ENCODE measurements at regions not wholly inside any gene's neighbourhood (a gene's known extent, or its start where the extent isn't known, plus 50 kb on each side); places are given as distances from the start of the nearest gene placed in this dataset.
"Not testable (repeated sequence)": the region's sequence is repeated elsewhere in the genome, so short reads cannot be mapped to it uniquely, and the experiment has no call there.

GRCh38 chr10:56109454-56109853 is 251.6 kb downstream of the ZWINT start:
- no peak for TF ChIP-seq CTCF (IDR thresholded peaks at IDR 0.05; ENCODE audit: low read depth, low read length)
- H3K27me3 ChIP-seq, result no peaks in the 10 kb centered on the region
- no peak overlapping the region for H3K4me3 ChIP-seq
- H3K27ac ChIP-seq, result no peak overlapping the region
- no peaks in the 10 kb centered on the region for H3K4me1 ChIP-seq (ENCODE audit: low read depth)
- no peaks in the 10 kb centered on the region for H3K9me3 ChIP-seq (ENCODE audit: low read depth)
- H3K36me3 ChIP-seq, result no peaks in the 10 kb centered on the region
- no peak for DNase-seq (ENCODE audit: low read depth in 1 of 2, low spot score in 1 of 2)

DNA sequence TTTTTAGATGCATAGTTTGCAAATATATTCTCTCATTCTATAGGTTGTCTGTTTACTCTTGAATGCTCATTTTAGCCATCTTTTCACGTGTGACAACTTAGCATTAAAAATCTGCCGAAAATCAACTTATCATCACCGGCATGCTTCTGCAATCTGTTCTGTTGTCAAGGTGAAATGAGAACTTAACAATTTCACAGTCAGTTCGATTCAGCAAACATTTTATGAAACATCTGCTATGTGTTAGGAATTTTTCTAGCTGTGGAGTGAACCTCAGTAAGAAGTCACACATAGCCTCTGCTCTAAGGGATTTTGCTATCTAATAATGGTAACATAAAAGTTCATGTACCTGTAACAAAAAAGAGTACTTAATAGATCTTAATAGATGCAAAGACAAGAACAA is 256.1 kb downstream of the ZWINT start:
- no peak for TF ChIP-seq CTCF (IDR thresholded peaks at IDR 0.05; ENCODE audit: low read depth, low read length)
- no peak for DNase-seq (ENCODE audit: low read depth in 1 of 2, low spot score in 1 of 2)
- Histone ChIP-seq H3K4me3 (no peak overlapping the region), H3K36me3 (no peaks in the 10 kb centered on the region), H3K27ac (no peak overlapping the region), H3K4me1 (ENCODE audit: low read depth) (no peaks in the 10 kb centered on the region), H3K27me3 (no peaks in the 10 kb centered on the region), H3K9me3 (ENCODE audit: low read depth) (no peaks in the 10 kb centered on the region)

- H3K36me3 ChIP-seq, result no peaks in the 10 kb centered on the region
- H3K4me3 ChIP-seq, result no peak overlapping the region
- no peaks in the 10 kb centered on the region for H3K9me3 ChIP-seq (ENCODE audit: low read depth)
- no peak for TF ChIP-seq CTCF (IDR thresholded peaks at IDR 0.05; ENCODE audit: low read depth, low read length)
- H3K4me1 ChIP-seq (ENCODE audit: low read depth), result no peaks in the 10 kb centered on the region
- DNase-seq (ENCODE audit: low read depth in 1 of 2, low spot score in 1 of 2), result no peak
- no peak overlapping the region for H3K27ac ChIP-seq
- H3K27me3 ChIP-seq, result no peaks in the 10 kb centered on the region
These were observed 256.6 kb downstream of the ZWINT start for GRCh38 chr10:56104487-56104886.

- Histone ChIP-seq H3K4me1 (ENCODE audit: low read depth) (no peaks in the 10 kb centered on the region), H3K27ac (no peak overlapping the region), H3K9me3 (ENCODE audit: low read depth) (no peaks in the 10 kb centered on the region), H3K36me3 (no peaks in the 10 kb centered on the region), H3K4me3 (no peak overlapping the region), H3K27me3 (no peaks in the 10 kb centered on the region)
- DNase-seq (ENCODE audit: low read depth in 1 of 2, low spot score in 1 of 2), result no peak
- no peak for TF ChIP-seq CTCF (IDR thresholded peaks at IDR 0.05; ENCODE audit: low read depth, low read length)
These were observed 264.9 kb downstream of the ZWINT start for GRCh38 chr10:56096226-56096517.

DNA sequence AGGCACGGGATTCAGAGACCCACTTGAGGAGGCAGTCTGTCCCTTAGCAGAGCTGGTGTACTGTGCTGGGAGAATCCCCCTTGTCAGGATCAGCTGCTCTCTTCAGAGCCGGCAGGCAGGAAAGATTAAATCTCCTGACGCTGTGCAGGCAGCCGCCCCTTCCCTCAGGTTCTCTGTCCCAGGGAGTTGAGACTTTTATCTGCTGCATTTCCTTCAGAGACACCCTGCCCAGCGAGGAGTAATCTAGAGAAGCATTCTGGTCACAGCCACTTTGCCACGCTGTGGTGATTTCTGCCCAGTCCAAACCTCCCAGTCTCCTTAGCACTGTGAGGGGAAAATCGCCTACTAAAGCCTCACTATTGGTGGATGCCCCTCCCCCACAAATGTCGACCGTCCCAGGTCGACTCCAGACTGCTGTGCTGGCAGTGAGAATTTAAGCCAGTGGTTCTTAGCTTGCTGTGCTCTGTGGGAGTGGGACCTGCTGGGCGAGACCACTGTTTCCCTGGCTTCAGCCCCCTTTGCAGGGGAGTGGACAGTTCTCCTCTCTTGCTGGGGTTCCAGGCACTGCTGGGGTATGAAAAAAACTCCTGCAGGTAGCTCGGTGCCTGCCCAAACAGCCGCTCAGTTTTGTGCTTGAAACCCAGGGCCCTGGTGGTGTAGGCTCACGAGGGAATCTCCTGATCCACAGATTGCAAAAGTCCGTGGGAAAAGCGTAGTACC is 265.4 kb downstream of the ZWINT start:
- TF ChIP-seq CTCF (IDR thresholded peaks at IDR 0.05; ENCODE audit: low read depth, low read length), result no peak

DNA sequence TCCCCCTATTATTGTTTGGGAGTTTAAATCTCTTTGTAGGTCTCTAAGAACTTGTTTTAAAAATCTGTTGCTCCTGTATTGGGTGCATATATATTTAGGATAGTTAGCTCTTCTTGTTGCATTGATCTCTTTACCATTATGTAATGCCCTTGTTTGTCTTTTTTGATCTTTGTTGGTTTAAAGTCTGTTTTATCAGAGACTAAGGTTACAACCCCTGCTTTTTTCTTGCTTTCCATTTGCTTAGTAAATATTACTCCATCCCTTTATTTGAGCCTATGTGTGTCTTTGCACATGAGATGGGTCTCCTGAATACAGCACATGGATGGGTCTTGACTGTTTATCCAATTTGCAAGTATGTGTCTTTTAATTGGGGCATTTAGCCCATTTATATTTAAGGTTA is 267.4 kb downstream of the ZWINT start:
- not testable (repeated sequence) for H3K9me3 ChIP-seq (ENCODE audit: low read depth); H3K27ac ChIP-seq; H3K4me1 ChIP-seq (ENCODE audit: low read depth); H3K4me3 ChIP-seq; H3K27me3 ChIP-seq; H3K36me3 ChIP-seq; DNase-seq (ENCODE audit: low read depth in 1 of 2, low spot score in 1 of 2)

More for the DNA sequence above, 265.4 kb downstream of the ZWINT start:
- no peaks in the 10 kb centered on the region for H3K4me1 ChIP-seq (ENCODE audit: low read depth)
- H3K27me3 ChIP-seq, result no peaks in the 10 kb centered on the region
- no peak overlapping the region for H3K4me3 ChIP-seq
- H3K9me3 ChIP-seq (ENCODE audit: low read depth), result no peaks in the 10 kb centered on the region
- no peak overlapping the region for H3K27ac ChIP-seq
- no peaks in the 10 kb centered on the region for H3K36me3 ChIP-seq
- DNase-seq (ENCODE audit: low read depth in 1 of 2, low spot score in 1 of 2), result peak in 1 of 2 donors; percentile 26
